Germinal center (tissue), 1 donor: ENCODE measurements at regions not wholly inside any gene's neighbourhood (a gene's known extent, or its start where the extent isn't known, plus 50 kb on each side); places are given as distances from the start of the nearest gene placed in this dataset.
"Not testable (repeated sequence)": the region's sequence is repeated elsewhere in the genome, so short reads cannot be mapped to it uniquely, and the experiment has no call there.

Experiments
- DNase-seq: peaks from one replicate; pipeline ENCODE4 v3.0.0; 2012; ENCODE audit warnings: mixed read lengths, low spot score

DNA sequence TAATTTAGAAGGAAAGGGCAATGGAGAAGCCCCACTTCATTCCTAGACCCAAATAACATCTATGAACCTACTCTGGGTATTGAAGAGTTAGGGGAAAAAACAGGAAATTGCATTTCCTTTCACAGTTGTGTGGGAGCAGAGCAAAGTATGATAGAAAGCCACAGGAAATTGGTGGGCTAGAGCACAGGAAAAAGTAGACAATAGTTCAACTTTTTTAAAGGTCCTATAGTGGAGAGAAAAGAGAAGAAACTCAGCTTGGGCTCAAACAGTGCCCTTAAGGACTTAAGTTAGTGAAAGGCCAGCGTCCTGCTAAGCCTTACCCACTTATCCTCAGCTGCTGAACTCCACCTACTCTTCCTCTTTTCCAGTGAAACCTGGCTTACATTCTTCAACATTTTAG lies 258.1 kb downstream of the DPY19L2 start:
- no peak for DNase-seq

GRCh38 chr12:63406781-63407180 lies 255.8 kb upstream of the AVPR1A start:
- DNase-seq, result no peak

DNA sequence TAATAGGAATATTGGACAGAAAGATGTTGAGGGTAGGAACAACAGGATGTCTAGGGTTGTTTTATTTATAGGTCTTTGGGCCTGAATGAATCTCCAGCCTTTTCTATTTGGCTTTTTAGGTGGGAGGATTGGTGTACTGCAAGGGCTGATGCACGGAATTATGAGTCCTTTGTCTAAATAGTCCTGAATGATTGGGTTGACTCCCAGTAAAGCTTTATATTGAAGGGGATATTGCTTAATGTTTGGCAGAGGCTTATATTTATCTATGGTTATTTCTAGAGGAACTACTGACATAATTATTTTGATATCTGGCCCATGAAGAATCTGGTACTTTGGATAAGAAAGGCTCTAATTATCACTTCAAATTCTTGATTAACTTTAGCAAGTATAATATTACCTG lies 253.6 kb upstream of the AVPR1A start:
- DNase-seq, result no peak

- no peak for DNase-seq
Observed at GRCh38 chr12:63403256-63403655, 252.3 kb upstream of the AVPR1A start.

GRCh38 chr12:63400718-63401117 lies 249.7 kb upstream of the AVPR1A start:
- no peak for DNase-seq

DNA sequence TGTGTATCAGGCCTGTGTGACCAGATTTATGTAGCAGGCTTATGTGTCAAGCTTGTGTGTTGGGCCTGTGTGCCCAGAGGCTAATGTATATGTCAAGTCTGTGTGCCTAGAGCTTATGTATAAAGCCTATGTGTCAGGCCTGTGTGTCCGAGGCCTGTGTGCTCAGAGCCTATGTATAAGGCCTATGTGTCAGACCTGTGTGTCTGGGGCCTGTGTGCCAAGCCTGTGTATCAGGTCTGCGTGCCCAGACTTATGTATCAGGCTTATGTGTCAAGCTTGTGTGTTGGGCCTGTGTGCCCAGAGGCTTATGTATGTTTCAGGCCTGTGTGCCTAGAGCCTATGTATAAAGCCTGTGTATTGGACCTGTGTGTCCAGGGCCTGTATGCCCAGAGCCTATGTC lies 249.3 kb upstream of the AVPR1A start:
- no peak for DNase-seq

DNA sequence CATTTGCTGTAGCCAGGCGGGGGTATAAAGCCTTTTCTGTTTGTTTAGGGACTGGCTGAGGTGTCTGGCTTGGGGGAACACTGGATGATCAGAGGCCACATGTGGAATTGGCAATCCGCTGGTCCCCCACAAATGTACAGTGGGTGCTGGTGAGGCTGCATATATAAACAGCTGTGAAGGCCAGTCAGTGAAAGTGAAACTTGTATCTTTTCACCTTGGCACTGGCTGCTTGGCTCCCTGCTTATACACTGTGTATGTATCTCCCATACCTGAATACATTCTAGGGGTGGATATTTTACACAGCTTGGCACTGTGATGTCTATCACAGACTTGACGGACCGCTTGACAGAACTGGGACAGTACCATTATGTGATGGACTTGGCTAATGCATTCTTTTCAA lies 246.8 kb upstream of the AVPR1A start:
- no peak for DNase-seq

DNA sequence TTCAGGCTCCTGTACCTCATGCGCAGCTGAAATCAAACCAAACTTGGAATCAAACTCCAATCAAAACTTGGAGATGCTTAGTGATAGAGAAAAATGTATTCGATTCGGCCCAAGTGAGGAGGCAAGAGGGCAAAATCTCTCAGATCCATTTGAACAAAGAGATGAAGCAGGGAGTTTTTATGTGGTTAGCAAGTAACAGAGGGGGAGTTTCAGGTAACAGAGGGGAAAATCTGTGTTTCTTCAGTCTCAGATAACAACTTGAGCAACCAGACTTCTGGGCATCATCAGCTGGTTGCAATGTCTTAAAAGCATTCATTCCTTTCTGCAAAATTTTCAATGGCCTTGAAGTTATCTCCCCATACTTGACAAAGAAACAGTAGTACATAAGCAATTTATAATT lies 245.1 kb upstream of the AVPR1A start:
- no peak for DNase-seq

GRCh38 chr12:63394983-63395382 lies 244.0 kb upstream of the AVPR1A start:
- no peak for DNase-seq

- DNase-seq, result no peak
Observed at GRCh38 chr12:63394349-63394748, 243.3 kb upstream of the AVPR1A start.

DNA sequence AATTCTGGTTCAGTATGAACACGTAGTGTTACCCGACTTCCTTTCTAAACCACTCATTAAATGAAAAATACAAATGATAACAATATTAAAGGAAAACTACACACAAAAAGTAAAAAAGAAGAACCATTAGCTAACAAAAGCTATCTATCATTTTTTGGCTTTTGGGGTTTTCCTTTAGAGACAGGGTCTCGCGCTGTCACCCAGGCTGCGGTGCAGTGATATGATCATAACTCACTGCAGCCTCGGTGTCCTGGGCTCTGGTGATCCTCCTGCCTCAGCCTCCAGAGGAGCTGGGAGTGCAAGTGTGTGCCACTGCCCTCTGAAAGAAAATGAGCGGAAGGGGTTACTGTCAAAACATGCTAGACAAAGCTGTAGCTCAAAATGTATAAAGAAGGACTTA lies 238.2 kb upstream of the AVPR1A start:
- DNase-seq, result no peak

DNA sequence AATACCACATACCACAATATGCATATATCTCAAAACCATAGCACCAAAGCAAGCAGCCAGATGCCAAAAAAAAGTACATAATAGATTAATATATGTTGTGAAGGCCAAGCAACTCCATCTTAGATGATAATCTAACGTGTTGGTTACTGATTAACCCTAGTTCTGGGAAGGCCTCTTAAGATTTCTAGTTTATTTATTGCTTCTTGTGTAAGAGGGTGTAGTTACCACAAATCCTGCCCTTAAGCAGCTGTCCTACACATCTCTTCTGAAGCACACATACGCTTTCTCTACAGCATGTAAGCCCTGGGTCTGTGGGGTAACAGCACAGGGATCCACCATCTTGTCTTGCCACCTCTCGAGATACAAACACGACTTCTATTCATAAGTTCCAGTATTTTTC lies 236.8 kb upstream of the AVPR1A start:
- no peak for DNase-seq

DNA sequence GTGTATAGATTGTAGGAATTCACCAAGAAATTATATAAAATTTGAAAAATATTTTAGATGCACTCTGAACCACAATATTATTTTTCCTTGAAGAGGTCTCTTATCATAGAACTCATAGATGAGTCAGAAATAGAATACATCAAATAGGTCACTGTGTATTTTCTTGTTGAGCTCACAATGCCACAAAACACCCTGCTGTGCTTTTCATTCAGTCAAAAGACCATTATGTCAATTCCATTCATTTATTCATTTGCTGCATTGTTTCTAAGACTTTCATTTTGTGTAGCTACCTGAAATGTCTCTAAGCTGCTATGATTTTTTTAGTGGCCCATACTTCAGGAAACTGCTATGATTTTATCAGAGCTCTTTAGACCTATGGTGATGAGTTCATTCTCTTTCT lies 231.9 kb upstream of the AVPR1A start:
- no peak for DNase-seq

DNA sequence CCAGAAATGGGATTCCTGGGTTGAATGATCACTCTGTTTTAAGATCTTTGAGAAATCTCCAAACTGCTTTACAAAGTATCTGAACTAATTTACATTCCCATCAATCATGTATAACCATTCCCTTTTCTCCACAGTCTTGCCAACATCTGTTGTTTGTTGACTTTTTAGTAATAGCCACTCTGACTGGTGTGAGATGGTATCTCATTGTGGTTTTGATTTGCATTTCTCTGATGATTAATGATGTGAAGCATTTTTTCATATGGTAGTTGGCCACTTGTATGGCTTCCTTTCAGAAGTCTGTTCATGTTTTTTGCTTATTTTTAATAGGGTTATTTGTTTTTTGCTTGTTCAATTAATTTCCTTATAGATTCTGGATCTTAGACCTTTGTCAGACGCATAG lies 211.8 kb upstream of the AVPR1A start:
- DNase-seq, result no peak

- DNase-seq, result no peak
Observed at GRCh38 chr12:63362166-63362565, 211.2 kb upstream of the AVPR1A start.

GRCh38 chr12:63354969-63355368 lies 204.0 kb upstream of the AVPR1A start:
- DNase-seq, result no peak

- DNase-seq, result no peak
Observed at GRCh38 chr12:63353559-63353958, 202.6 kb upstream of the AVPR1A start.

GRCh38 chr12:63351370-63351769 lies 200.4 kb upstream of the AVPR1A start:
- DNase-seq, result no peak

- no peak for DNase-seq
Observed at GRCh38 chr12:63348556-63348955, 197.6 kb upstream of the AVPR1A start.

DNA sequence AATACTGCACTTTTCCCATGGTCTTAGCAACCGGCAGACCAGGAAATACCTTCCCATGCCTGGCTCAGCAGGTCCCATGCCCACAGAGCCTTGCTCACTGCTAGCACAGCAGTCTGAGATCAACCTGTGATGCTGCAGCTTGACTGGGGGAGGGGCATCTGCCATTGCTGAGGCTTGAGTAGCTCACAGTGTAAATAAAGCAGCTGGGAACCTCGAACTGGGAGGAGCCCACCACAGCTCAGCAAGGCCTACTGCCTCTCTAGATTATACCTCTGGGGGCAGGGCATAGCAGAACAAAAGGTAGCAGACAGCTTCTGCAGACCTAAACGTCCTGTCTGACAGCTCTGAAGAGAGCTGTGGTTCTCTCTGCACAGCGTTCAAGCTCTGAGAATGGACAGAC lies 186.2 kb upstream of the AVPR1A start:
- not testable (repeated sequence) for DNase-seq

DNA sequence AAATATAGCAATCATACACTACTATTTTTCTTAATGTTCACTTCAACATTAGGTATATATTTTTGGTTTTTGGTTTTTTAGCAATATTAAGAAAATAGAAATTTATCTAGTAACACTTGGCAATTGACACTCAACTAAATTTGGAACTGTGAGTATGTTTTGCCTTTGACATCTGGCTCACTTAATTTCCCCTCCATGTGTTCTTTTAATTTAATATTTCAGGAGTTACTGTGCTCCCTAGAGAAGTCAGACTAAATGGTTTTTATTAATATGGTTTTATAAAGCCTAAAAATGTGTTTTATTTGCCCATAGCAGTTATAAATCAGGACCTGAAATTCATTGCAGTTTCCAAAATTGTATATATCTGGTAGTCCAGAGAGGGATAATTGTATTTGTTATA lies 175.3 kb upstream of the AVPR1A start:
- no peak for DNase-seq

GRCh38 chr12:63325757-63326156 lies 174.8 kb upstream of the AVPR1A start:
- DNase-seq, result no peak

DNA sequence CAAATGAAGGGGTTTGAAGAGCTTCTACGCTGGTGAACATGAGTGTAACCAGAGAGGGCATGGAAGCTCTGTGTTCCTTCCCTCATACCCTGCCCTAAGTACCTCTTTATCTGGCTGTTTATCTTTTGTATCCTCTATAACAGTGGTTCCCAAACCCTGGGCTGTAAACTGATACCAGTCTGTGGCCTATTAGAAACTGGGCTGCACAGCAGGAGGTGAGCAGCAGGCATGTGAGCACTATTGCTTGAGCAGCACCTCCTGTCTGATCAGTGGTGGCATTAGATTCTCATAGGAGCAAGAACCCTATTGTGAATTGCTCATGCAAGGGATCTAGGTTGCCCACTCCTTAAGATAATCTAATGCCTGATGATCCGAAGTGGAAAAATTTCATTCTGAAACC lies 172.9 kb upstream of the AVPR1A start:
- DNase-seq, result no peak

- DNase-seq, result no peak
Observed at GRCh38 chr12:63321373-63321772, 170.4 kb upstream of the AVPR1A start.

- no peak for DNase-seq
Observed at GRCh38 chr12:63319936-63320633, 169.1 kb upstream of the AVPR1A start.
